HFF-Myc (cell line): ENCODE measurements at regions not wholly inside any gene's neighbourhood (a gene's known extent, or its start where the extent isn't known, plus 50 kb on each side); places are given as distances from the start of the nearest gene placed in this dataset.
"Not testable (repeated sequence)": the region's sequence is repeated elsewhere in the genome, so short reads cannot be mapped to it uniquely, and the experiment has no call there.

ENCODE experiments used
- DNase-seq: peaks from one replicate; pipeline ENCODE4 v3.0.0-alpha.2; 2011; ENCODE audit warnings: low read depth; ENCODE audit errors: extremely low read depth
- H3K4me3 ChIP-seq: replicated peaks from 2 replicates; pipeline ENCODE4 v1.5.1; 2011; ENCODE audit warnings: low read depth, mild to moderate bottlenecking, control low read depth, low read length
- CTCF ChIP-seq: IDR thresholded peaks from 2 replicates; pipeline ENCODE4 v1.5.1; 2012; ENCODE audit warnings: mild to moderate bottlenecking, low read depth, low read length, control low read depth; ENCODE audit errors: missing control alignments

GRCh38 chr18:9003406-9004100, 98.9 kb upstream of the NDUFV2 start:
- DNase-seq: no peak
- H3K4me3 ChIP-seq: no peak overlapping the region

DNA sequence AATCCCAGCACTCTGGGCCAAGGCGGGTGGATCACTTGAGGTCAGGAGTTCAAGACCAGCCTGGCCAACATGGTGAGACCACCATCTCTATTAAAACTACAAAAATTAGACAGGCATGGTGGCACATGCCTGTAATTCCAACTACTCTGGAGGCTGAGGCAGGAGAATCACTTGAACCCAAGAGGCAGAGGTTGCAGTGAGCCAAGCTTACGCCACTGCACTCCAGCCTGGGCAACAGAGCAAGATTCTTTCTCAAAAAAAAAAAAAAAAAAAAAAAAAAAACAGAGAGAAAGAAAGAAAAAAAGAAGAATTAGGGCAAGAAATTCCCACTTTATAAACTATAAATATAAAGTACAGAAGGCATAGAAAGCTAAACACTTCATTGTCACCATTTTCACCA, 98.2 kb upstream of the NDUFV2 start:
- DNase-seq, H3K4me3 ChIP-seq: not testable (repeated sequence)

More at GRCh38 chr18:9003406-9004100, 98.9 kb upstream of the NDUFV2 start:
- TF ChIP-seq CTCF: no peak

DNA sequence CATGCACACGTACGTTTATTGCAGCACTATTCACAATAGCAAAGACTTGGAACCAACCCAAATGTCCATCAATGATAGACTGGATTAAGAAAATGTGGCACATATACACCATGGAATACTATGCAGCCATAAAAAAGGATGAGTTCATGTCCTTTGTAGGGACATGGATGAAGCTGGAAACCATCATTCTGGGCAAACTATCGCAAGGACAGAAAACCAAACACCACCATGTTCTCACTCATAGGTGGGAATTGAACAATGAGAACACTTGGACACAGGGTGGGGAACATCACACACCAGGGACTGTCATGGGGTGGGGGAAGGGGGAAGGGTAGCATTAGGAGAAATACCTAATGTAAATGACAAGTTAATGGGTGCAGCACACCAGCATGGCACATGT, 94.8 kb upstream of the NDUFV2 start:
- H3K4me3 ChIP-seq, DNase-seq: not testable (repeated sequence)

DNA sequence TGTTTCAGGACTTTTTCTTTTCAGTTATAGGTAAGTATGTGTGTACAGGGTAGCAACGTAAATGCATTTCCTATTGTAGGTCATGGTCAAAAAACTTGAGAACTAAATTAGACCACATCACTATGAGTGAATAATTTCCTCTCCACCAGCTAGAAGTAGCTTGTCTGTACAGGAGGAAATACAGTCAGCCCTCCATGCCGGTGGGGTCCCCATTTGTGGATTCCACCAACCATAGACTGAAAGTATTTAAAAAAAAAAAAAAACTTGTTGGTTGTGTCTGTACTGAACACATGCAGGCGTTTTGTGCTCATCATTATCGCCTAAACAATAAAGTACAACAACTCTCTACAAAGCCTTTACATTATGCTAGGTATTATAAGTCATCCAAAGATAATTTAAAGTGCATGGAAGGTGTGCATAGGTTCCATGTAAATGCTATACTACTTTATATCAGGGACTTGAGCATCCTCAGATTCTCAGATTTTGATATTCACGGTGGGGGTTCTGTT, 94.2 kb upstream of the NDUFV2 start:
- no peak overlapping the region for H3K4me3 ChIP-seq
- DNase-seq: no peak
- TF ChIP-seq CTCF: no peak

- no peak for DNase-seq
- H3K4me3 ChIP-seq: no peak overlapping the region
- TF ChIP-seq CTCF: no peak
Observed at GRCh38 chr18:9008709-9009635, 93.5 kb upstream of the NDUFV2 start.

DNA sequence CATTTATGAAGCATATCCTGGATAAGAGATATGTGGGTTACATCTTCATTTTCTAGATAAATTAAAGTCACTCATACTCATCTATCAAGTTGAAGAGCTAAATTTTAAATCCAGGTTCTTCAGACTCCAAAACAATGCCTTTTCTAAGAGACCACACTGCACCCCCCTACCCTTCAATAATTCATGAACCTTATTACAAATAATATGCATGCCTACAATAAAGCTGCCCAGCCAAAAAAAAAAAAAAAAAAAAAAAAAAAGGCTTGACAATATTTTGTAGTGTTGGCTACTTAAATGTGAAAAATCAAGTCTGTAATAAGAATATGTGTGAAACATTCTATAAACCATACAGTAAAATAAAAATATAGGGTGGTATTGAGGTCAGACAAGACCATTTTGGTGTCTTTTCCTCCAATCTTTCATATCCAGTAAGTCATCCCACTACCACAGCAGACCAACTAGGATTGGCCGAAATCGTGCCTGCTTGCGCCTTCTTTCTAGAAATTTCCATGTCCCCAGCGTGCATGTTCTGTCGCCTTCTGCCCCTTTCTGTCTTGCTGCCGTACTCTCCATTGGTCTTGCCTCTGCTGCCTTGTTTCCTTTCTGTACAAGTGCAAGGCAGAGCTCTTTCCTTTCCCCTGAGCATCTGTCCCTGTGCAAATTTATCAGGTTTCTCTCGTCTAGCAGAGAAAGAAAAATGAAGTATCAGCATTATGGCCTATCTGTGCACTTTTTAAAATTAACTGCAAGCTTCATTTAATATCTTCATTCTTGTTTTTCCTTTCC, 92.6 kb upstream of the NDUFV2 start:
- no peak for DNase-seq
- H3K4me3 ChIP-seq: no peak overlapping the region
- no peak for TF ChIP-seq CTCF

DNA sequence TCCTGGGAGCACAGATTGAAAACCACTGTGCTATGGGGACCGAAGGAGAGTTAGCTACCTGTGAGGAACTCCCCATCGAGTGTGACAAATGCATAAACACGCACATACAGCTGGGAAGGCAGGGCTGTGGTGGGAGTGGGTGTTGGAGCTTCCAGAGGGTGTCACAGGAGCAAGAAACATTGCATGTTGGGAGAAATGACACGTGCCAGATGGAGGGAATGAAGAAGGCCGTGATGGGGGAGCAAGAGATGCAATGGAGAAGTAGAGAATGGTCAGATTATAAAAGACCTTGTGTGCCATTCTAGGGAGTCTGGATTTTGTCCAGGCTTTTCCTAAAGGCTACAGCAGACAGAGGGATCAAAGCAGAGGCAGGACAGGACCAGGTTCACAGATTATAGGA, 91.1 kb upstream of the NDUFV2 start:
- no peak for TF ChIP-seq CTCF
- no peak overlapping the region for H3K4me3 ChIP-seq
- no peak for DNase-seq
